ENCODE measurements at regions not wholly inside any gene's neighbourhood (a gene's known extent, or its start where the extent isn't known, plus 50 kb on each side); places are given as distances from the start of the nearest gene placed in this dataset.

DNA sequence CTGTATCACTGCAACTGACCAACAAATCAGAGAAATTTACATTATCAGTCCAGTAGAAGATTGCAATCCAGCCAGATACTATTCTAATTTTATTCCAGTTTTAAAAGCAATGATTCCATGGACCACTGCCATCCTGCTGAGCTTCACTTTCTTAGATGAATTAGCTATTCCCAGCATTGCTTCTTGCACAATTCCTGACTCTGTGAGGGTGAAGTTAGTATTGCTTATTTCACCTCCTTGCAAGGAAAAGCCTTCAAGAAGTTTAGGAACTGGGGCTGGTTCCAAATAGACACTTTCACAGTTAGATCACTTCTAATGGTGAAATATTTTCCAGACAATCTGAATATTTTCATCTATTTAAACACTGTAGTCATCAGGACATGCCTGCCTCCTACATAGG is 338.6 kb upstream of the TNC start:
- POLR2A ChIA-PET, result no interaction called here
- CTCF ChIA-PET, result no interaction called here
- no peak overlapping the region for H3K4me3 Mint-ChIP-seq
- peaks cover 14% of the 10 kb centered on the region for H3K4me1 Mint-ChIP-seq
- no peak overlapping the region for H3K27ac Mint-ChIP-seq
- no peaks in the 10 kb centered on the region for H3K27me3 Mint-ChIP-seq (ENCODE audit: low read depth)
- ATAC-seq, result no peak
- no peak for DNase-seq (ENCODE audit: low spot score)
- peaks cover 9% of the 10 kb centered on the region for H3K36me3 Mint-ChIP-seq
- peaks cover 6% of the 10 kb centered on the region for H3K9me3 Mint-ChIP-seq
- no peak for TF ChIP-seq SP1 (CRISPR knock-in tag; conservative IDR thresholded peaks at IDR 0.05)
- no peak for TF ChIP-seq JUN (CRISPR knock-in tag; IDR thresholded peaks at IDR 0.05)
- no peak for TF ChIP-seq PRRX2 (CRISPR knock-in tag; IDR thresholded peaks at IDR 0.05)
- no peak for TF ChIP-seq ZNF121 (CRISPR knock-in tag; IDR thresholded peaks at IDR 0.05)
- TF ChIP-seq ZNF232 (CRISPR knock-in tag; IDR thresholded peaks at IDR 0.05), result no peak
- TF ChIP-seq ELF4 (CRISPR knock-in tag; IDR thresholded peaks at IDR 0.05; ENCODE audit: low read depth), result no peak

DNA sequence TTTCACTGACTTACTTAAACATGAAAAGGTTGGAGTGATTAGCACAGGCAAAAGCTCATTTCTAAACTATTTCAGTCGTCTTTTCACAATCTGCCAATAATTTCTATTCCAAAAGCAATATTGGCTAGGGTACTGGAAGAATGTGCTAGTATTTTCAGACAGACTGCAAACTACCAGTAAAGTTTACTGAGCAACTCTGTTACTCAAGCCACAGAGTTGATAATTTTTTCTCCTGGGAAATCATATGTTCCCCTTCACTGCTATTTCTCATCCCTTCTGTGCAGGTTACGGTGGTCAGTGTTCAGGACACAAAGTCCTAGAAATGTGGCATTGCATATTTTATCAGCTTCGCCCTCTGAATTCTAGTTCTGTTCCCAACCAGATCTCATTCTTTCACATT is 343.3 kb upstream of the TNC start:
- TF ChIP-seq, protein P1, sequence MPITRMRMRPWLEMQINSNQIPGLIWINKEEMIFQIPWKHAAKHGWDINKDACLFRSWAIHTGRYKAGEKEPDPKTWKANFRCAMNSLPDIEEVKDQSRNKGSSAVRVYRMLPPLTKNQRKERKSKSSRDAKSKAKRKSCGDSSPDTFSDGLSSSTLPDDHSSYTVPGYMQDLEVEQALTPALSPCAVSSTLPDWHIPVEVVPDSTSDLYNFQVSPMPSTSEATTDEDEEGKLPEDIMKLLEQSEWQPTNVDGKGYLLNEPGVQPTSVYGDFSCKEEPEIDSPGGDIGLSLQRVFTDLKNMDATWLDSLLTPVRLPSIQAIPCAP (CRISPR knock-in tag; IDR thresholded peaks at IDR 0.05), result no peak
- TF ChIP-seq MXD4 (CRISPR knock-in tag; IDR thresholded peaks at IDR 0.05; ENCODE audit: borderline replicate concordance) (no peak), RELA (CRISPR knock-in tag; IDR thresholded peaks at IDR 0.05; ENCODE audit: borderline replicate concordance) (no peak), ESRRA (CRISPR knock-in tag; IDR thresholded peaks at IDR 0.05; ENCODE audit: borderline replicate concordance) (no peak), ZNF423 (CRISPR knock-in tag; IDR thresholded peaks at IDR 0.05) (no peak), TEAD1 (CRISPR knock-in tag; IDR thresholded peaks at IDR 0.05) (no peak), NFATC4 (CRISPR knock-in tag; IDR thresholded peaks at IDR 0.05) (no peak), FOXK1 (CRISPR knock-in tag; IDR thresholded peaks at IDR 0.05) (no peak), FOXJ3 (CRISPR knock-in tag; IDR thresholded peaks at IDR 0.05; ENCODE audit: borderline replicate concordance) (no peak), GTF2I (CRISPR knock-in tag; conservative IDR thresholded peaks at IDR 0.05) (no peak), SP1 (CRISPR knock-in tag; conservative IDR thresholded peaks at IDR 0.05) (no peak), ZNF317 (CRISPR knock-in tag; IDR thresholded peaks at IDR 0.05; ENCODE audit: borderline replicate concordance, low read depth) (no peak)
- TF ChIP-seq, protein P2, sequence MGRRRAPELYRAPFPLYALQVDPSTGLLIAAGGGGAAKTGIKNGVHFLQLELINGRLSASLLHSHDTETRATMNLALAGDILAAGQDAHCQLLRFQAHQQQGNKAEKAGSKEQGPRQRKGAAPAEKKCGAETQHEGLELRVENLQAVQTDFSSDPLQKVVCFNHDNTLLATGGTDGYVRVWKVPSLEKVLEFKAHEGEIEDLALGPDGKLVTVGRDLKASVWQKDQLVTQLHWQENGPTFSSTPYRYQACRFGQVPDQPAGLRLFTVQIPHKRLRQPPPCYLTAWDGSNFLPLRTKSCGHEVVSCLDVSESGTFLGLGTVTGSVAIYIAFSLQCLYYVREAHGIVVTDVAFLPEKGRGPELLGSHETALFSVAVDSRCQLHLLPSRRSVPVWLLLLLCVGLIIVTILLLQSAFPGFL (CRISPR knock-in tag; IDR thresholded peaks at IDR 0.05; ENCODE audit: borderline replicate concordance), result no peak
- ChIA-PET POLR2A (no interaction called here), CTCF (no interaction called here)
- no peak overlapping the region for H3K4me3 Mint-ChIP-seq
- peaks cover 10% of the 10 kb centered on the region for H3K9me3 Mint-ChIP-seq
- ATAC-seq (no peak), DNase-seq (ENCODE audit: low spot score) (no peak)
- peaks cover 4% of the 10 kb centered on the region for H3K36me3 Mint-ChIP-seq
- peaks cover 33% of the 10 kb centered on the region for H3K4me1 Mint-ChIP-seq
- no peak overlapping the region for H3K27ac Mint-ChIP-seq
- no peaks in the 10 kb centered on the region for H3K27me3 Mint-ChIP-seq (ENCODE audit: low read depth)

- ATAC-seq (peak; percentile 81), DNase-seq (ENCODE audit: low spot score) (no peak)
- peaks cover 8% of the 10 kb centered on the region for H3K36me3 Mint-ChIP-seq
- H3K4me1 Mint-ChIP-seq, result peaks cover 43% of the 10 kb centered on the region
- H3K27ac Mint-ChIP-seq, result no peak overlapping the region
- TF ChIP-seq OVOL2 (CRISPR knock-in tag; IDR thresholded peaks at IDR 0.05; ENCODE audit: borderline replicate concordance), result no peak
- no peak for TF ChIP-seq ZNF281 (CRISPR knock-in tag; IDR thresholded peaks at IDR 0.05)
- TF ChIP-seq NFATC4 (CRISPR knock-in tag; IDR thresholded peaks at IDR 0.05), result no peak
- TF ChIP-seq, protein P2 (CRISPR knock-in tag; IDR thresholded peaks at IDR 0.05; ENCODE audit: borderline replicate concordance), result no peak
- no peak for TF ChIP-seq TEAD1 (CRISPR knock-in tag; IDR thresholded peaks at IDR 0.05)
- no peak for TF ChIP-seq ZNF138 (CRISPR knock-in tag; conservative IDR thresholded peaks at IDR 0.05)
- no peak for TF ChIP-seq FOXP1 (CRISPR knock-in tag; IDR thresholded peaks at IDR 0.05; ENCODE audit: borderline replicate concordance)
- no peak for TF ChIP-seq EMX1 (CRISPR knock-in tag; IDR thresholded peaks at IDR 0.05)
- no peak for TF ChIP-seq ZNF532 (CRISPR knock-in tag; IDR thresholded peaks at IDR 0.05; ENCODE audit: borderline replicate concordance)
- no peak for TF ChIP-seq TCF7 (CRISPR knock-in tag; IDR thresholded peaks at IDR 0.05; ENCODE audit: low read depth)
- H3K4me3 Mint-ChIP-seq, result no peak overlapping the region
- peaks cover 12% of the 10 kb centered on the region for H3K9me3 Mint-ChIP-seq
- peaks cover 8% of the 10 kb centered on the region for H3K27me3 Mint-ChIP-seq (ENCODE audit: low read depth)
- CTCF ChIA-PET, result no interaction called here
- POLR2A ChIA-PET, result no interaction called here
Measured at GRCh38 chr9:115462623-115463022, 344.7 kb upstream of the TNC start.
